ENCODE measurements at regions not wholly inside any gene's neighbourhood (a gene's known extent, or its start where the extent isn't known, plus 50 kb on each side); places are given as distances from the start of the nearest gene placed in this dataset.

DNA sequence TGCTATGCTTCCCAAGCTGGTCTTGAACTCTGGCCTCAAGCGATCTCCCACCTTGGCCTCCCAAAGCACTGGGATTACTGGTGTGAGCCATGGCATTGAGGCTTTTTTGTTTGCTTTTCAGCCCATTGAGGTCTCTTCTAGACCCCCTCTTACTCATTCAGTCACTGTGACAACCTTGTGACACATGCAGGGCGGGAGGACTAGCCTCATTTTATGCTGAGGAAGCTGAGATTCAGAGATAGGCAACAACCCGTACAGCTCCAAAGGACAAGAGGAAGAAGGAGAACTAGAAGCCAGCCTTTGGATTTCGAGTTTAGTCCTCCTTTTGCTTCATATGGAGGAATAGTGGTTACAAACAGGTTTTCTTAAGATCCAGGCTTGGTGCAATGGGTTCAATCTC lies 83.9 kb upstream of the WDR26 start:
- Histone ChIP-seq H3K4me3 (no peak overlapping the region), H3K27me3 (no peaks in the 10 kb centered on the region), H3K36me3 (no peaks in the 10 kb centered on the region), H3K27ac (no peak overlapping the region), H3K4me1 (peaks cover 0 to 5% (median 0%) of the 10 kb centered on the region in 3 donors), H3K9me3 (no peaks in the 10 kb centered on the region)
- ATAC-seq: no peak
- 77 to 86% methylated on average over 2 to 3 of the region's 4 CpGs for WGBS, 2 donors (ENCODE audit: low coverage in 1 of 2)
- TF ChIP-seq POLR2AphosphoS5 (IDR thresholded peaks at IDR 0.05) (no peak), EP300 (IDR thresholded peaks at IDR 0.05) (no peak), POLR2A (IDR thresholded peaks at IDR 0.05) (no peak)
- TF ChIP-seq, protein P1, sequence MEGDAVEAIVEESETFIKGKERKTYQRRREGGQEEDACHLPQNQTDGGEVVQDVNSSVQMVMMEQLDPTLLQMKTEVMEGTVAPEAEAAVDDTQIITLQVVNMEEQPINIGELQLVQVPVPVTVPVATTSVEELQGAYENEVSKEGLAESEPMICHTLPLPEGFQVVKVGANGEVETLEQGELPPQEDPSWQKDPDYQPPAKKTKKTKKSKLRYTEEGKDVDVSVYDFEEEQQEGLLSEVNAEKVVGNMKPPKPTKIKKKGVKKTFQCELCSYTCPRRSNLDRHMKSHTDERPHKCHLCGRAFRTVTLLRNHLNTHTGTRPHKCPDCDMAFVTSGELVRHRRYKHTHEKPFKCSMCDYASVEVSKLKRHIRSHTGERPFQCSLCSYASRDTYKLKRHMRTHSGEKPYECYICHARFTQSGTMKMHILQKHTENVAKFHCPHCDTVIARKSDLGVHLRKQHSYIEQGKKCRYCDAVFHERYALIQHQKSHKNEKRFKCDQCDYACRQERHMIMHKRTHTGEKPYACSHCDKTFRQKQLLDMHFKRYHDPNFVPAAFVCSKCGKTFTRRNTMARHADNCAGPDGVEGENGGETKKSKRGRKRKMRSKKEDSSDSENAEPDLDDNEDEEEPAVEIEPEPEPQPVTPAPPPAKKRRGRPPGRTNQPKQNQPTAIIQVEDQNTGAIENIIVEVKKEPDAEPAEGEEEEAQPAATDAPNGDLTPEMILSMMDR (IDR thresholded peaks at IDR 0.05): no peak

DNA sequence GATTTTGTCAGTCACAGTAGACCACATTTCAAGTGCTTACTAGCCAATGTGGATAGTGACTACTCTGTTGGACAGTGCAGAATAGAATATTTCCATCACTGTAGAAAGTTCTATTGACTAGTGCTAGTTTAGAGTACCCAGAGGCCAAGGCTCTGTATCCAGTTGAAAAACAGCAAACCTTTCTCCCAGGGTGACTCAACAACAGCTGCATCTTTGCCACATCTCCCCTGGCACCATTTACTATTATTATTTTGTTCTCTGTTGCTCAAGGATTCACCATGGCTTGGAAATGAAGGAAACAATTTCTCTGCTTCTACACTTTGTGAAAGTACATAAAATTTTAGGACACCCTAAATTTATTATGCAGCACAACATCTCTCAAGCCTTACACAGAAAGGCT lies 85.3 kb upstream of the WDR26 start:
- Histone ChIP-seq H3K27ac (no peak overlapping the region), H3K4me3 (no peak overlapping the region), H3K27me3 (no peaks in the 10 kb centered on the region), H3K9me3 (no peaks in the 10 kb centered on the region), H3K36me3 (no peaks in the 10 kb centered on the region), H3K4me1 (no peaks in the 10 kb centered on the region)
- TF ChIP-seq, protein P1 (IDR thresholded peaks at IDR 0.05): no peak
- no peak for TF ChIP-seq EP300 (IDR thresholded peaks at IDR 0.05)
- no peak for TF ChIP-seq POLR2A (IDR thresholded peaks at IDR 0.05)
- no peak for TF ChIP-seq POLR2AphosphoS5 (IDR thresholded peaks at IDR 0.05)
- no peak for ATAC-seq

DNA sequence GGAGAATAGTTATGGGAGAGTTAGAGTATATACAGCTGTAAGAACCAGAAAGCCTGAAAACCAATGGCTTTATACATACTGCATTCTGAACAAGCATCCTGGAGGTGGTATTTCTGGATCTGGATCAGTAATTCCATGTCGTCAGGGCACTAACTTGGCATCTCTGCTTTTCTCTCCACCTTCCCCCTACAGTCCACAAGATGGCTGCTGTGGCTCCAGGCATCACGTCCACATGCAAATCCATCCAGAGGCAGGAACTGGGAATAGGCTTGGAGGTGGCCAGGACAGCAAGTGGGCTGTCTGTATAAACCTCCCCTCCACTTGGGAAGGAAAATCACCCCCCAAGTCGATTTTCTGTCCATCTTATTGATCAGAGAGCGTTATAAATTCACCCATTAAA lies 86.2 kb upstream of the WDR26 start:
- Histone ChIP-seq H3K36me3 (no peaks in the 10 kb centered on the region), H3K9me3 (no peaks in the 10 kb centered on the region), H3K4me3 (no peak overlapping the region), H3K27ac (no peak overlapping the region), H3K27me3 (no peaks in the 10 kb centered on the region), H3K4me1 (no peaks in the 10 kb centered on the region)
- no peak for ATAC-seq
- no peak for TF ChIP-seq POLR2A (IDR thresholded peaks at IDR 0.05)
- TF ChIP-seq POLR2AphosphoS5 (IDR thresholded peaks at IDR 0.05): no peak
- no peak for TF ChIP-seq EP300 (IDR thresholded peaks at IDR 0.05)
- TF ChIP-seq, protein P1 (IDR thresholded peaks at IDR 0.05): no peak
- 89% methylated on average over 3 of the region's 4 CpGs; no CpG with 5 or more reads in 1 of the 2 donors for WGBS, 2 donors (ENCODE audit: low coverage in 1 of 2)

DNA sequence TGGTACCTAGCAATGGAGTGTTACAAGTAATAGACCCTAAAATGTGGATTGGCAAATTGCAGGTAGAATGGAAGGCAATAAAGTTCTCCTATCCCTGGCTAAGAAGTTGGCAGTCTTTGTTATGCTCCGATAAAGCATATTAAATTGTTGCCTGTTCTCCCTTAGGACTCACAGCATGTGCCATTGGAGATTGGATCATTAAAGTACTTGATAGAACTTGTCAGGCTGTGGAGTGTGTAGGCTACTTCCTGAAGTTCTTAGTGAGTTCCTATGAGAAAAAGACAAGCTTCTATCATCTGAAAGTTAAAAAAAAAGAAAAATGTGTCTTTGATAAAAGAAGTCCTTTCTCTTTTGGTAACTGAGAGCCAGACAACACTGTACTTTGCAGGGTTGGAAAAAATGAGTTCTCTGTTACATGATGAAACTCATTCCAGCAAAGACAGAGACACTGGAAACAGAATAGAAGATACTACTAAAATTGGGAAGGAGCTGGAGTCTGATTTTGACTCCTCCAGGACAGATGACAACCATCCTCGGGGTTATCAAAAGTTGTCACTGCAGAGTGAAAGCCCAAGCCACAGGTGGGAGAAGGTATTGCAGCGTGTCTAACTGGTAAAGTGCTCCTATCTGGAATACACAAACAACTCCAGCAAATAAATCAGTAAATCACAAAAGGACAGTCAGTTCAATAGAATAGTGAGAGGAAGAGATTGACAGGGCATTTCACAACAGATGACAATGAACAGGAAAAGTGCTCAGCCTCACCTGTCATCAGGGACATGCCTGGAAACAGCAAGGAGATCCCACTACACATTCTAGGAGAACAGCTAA lies 87.5 kb upstream of the WDR26 start:
- H3K27me3 ChIP-seq: no peaks in the 10 kb centered on the region
- WGBS, 2 donors (ENCODE audit: low coverage in 1 of 2): 79 to 81% methylated on average over 3 of the region's 3 CpGs
- H3K4me3 ChIP-seq: no peak overlapping the region
- no peaks in the 10 kb centered on the region for H3K9me3 ChIP-seq
- no peaks in the 10 kb centered on the region for H3K4me1 ChIP-seq
- no peaks in the 10 kb centered on the region for H3K36me3 ChIP-seq
- no peak for ATAC-seq
- TF ChIP-seq POLR2AphosphoS5 (IDR thresholded peaks at IDR 0.05) (no peak), POLR2A (IDR thresholded peaks at IDR 0.05) (no peak), EP300 (IDR thresholded peaks at IDR 0.05) (no peak)
- TF ChIP-seq, protein P1 (IDR thresholded peaks at IDR 0.05): no peak
- no peak overlapping the region for H3K27ac ChIP-seq

DNA sequence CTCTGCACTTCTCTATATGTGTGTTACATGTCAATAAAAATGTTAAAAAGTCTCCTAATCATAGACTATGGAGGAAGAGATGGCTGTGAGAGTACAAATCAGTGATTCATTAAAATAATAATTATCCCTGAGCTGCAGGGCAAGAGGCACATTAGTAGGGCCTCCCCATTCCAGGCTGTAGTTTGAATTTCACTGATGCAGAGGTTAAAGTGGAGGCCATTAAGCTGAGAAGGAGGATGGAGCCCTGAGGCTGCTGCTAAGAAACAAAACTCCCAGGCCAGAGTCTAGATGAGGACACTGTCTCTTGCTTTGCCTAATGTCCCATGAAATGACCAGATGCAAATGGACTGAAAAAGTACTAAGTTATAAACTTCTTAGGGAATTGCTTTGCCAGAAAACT lies 89.1 kb upstream of the WDR26 start:
- H3K27me3 ChIP-seq: no peaks in the 10 kb centered on the region

More for the DNA sequence above, 89.1 kb upstream of the WDR26 start:
- ATAC-seq: no peak
- Histone ChIP-seq H3K27ac (no peak overlapping the region), H3K4me1 (no peaks in the 10 kb centered on the region), H3K4me3 (no peak overlapping the region), H3K36me3 (no peaks in the 10 kb centered on the region), H3K9me3 (no peaks in the 10 kb centered on the region)
- TF ChIP-seq, protein P1 (IDR thresholded peaks at IDR 0.05): no peak
- TF ChIP-seq POLR2AphosphoS5 (IDR thresholded peaks at IDR 0.05) (no peak), EP300 (IDR thresholded peaks at IDR 0.05) (no peak), POLR2A (IDR thresholded peaks at IDR 0.05) (no peak)
